CD14-positive monocyte (primary cell): ENCODE measurements at regions not wholly inside any gene's neighbourhood (a gene's known extent, or its start where the extent isn't known, plus 50 kb on each side); places are given as distances from the start of the nearest gene placed in this dataset.

Source experiments
- DNase-seq, 3 donors: peaks; one replicate each; pipeline ENCODE4 v3.0.0-alpha.2; 2011 to 2022
- H2AFZ ChIP-seq: 2 replicates; pipeline ENCODE4 v1.6.0; 2012; ENCODE audit warnings: mild to moderate bottlenecking, low read depth, low read length, inconsistent platforms; ENCODE audit not compliant: insufficient read depth, poor library complexity, severe bottlenecking
- H3K27ac ChIP-seq, 2 donors: 1 replicate in 1 of 2; 2 replicates in 1 of 2; pipeline ENCODE4 v1.5.1; 2012 to 2013; ENCODE audit warnings: low read length in 2 of 2, control low read depth in 1 of 2, inconsistent platforms in 1 of 2, low read depth in 1 of 2, mild to moderate bottlenecking in 1 of 2
- H3K27me3 ChIP-seq, 2 donors: one replicate each; pipeline versions ENCODE4 v1.6.0 to v1.6.1; 2011 to 2013; ENCODE audit warnings: low read length in 2 of 2; ENCODE audit not compliant: control insufficient read depth in 2 of 2, insufficient read depth in 2 of 2
- H3K36me3 ChIP-seq, 2 donors: replicated peaks in 1 of 2; 1 replicate in 1 of 2; 2 replicates in 1 of 2; pipeline versions ENCODE4 v1.5.1 to v1.6.1; 2012 to 2013; ENCODE audit warnings: low read length in 2 of 2, control low read depth in 1 of 2, inconsistent platforms in 1 of 2, mild to moderate bottlenecking in 1 of 2; ENCODE audit not compliant: insufficient read depth in 2 of 2, control insufficient read depth in 1 of 2
- H3K4me1 ChIP-seq, 2 donors: 1 replicate in 1 of 2; 2 replicates in 1 of 2; pipeline versions ENCODE4 v1.5.1 to v1.6.1; 2012 to 2013; ENCODE audit warnings: low read length in 2 of 2, control low read depth in 1 of 2, inconsistent platforms in 1 of 2, mild to moderate bottlenecking in 1 of 2, moderate library complexity in 1 of 2; ENCODE audit not compliant: insufficient read depth in 2 of 2, control insufficient read depth in 1 of 2
- H3K4me2 ChIP-seq: replicated peaks from 2 replicates; pipeline ENCODE3; 2012; ENCODE audit warnings: low read length, moderate library complexity, mild to moderate bottlenecking; ENCODE audit not compliant: poor library complexity, severe bottlenecking; ENCODE audit errors: extremely low read depth
- H3K4me3 ChIP-seq, 3 experiments: fragments of 200-600 bp in 1 of 3; sonication (generic) in 1 of 3; replicated peaks in 1 of 3; 1 replicate in 2 of 3; 2 replicates in 1 of 3; pipeline ENCODE4 v1.5.1; 2011 to 2013; ENCODE audit warnings: low read length in 3 of 3, mild to moderate bottlenecking in 3 of 3, control low read depth in 2 of 3, low read depth in 2 of 3, inconsistent platforms in 1 of 3, moderate library complexity in 1 of 3
- H3K79me2 ChIP-seq: 2 replicates; pipeline ENCODE4 v1.6.0; 2012; ENCODE audit warnings: mild to moderate bottlenecking, control low read depth, inconsistent platforms, low read length, moderate library complexity; ENCODE audit not compliant: insufficient read depth
- H3K9ac ChIP-seq: 2 replicates; pipeline ENCODE4 v1.6.0; 2017; ENCODE audit warnings: low read length, mild to moderate bottlenecking; ENCODE audit not compliant: insufficient read depth, poor library complexity, severe bottlenecking
- H3K9me3 ChIP-seq, 2 donors: replicated peaks in 1 of 2; 1 replicate in 1 of 2; 2 replicates in 1 of 2; pipeline versions ENCODE4 v1.5.1 to v1.6.1; 2012 to 2013; ENCODE audit warnings: low read length in 2 of 2, control low read depth in 1 of 2; ENCODE audit not compliant: control insufficient read depth in 1 of 2, insufficient read depth in 1 of 2
- H4K20me1 ChIP-seq: 2 replicates; pipeline ENCODE4 v1.6.0; 2012; ENCODE audit warnings: mild to moderate bottlenecking, low read length, control low read depth, moderate library complexity; ENCODE audit not compliant: insufficient read depth
- H3K27ac Mint-ChIP-seq, 7 donors: one replicate each; pipeline ENCODE4 v1.8.0; 2020; ENCODE audit warnings: mild to moderate bottlenecking in 7 of 7, mixed read lengths in 7 of 7, moderate library complexity in 6 of 7, inconsistent platforms in 2 of 7
- H3K27me3 Mint-ChIP-seq, 3 donors: one replicate each; pipeline ENCODE4 v1.8.0; 2021 to 2022; ENCODE audit warnings: low read depth in 3 of 3, mild to moderate bottlenecking in 3 of 3, mixed read lengths in 3 of 3, moderate library complexity in 3 of 3, inconsistent platforms in 1 of 3
- H3K36me3 Mint-ChIP-seq, 2 donors: one replicate each; pipeline ENCODE4 v1.8.0; 2020; ENCODE audit warnings: mixed read lengths in 2 of 2, inconsistent platforms in 1 of 2, mild to moderate bottlenecking in 1 of 2
- H3K4me1 Mint-ChIP-seq: one replicate; pipeline ENCODE4 v1.8.0; 2020; ENCODE audit warnings: mild to moderate bottlenecking, mixed read lengths
- H3K4me3 Mint-ChIP-seq, 2 donors: one replicate each; pipeline ENCODE4 v1.8.0; 2020; ENCODE audit warnings: mild to moderate bottlenecking in 2 of 2, mixed read lengths in 2 of 2, moderate library complexity in 1 of 2
- H3K9me3 Mint-ChIP-seq, 7 donors: one replicate each; pipeline ENCODE4 v1.8.0; 2020 to 2022; ENCODE audit warnings: mixed read lengths in 7 of 7, mild to moderate bottlenecking in 6 of 7, moderate library complexity in 6 of 7, inconsistent platforms in 2 of 7
- CTCF ChIP-seq: fragments of 200-600 bp; IDR thresholded peaks from one replicate; pipeline ENCODE4 v1.8.0; 2022; ENCODE audit warnings: antibody characterized with exemption, mild to moderate bottlenecking
- WGBS: methylation state at CpG from one replicate; pipeline ENCODE4 v1.1.5; 2013; ENCODE audit warnings: missing lambda C conversion rate; ENCODE audit not compliant: insufficient coverage; 5-methylcytosine and 5-hydroxymethylcytosine counted together
- intact Hi-C, 2 donors: fragments of 100-400 bp; cut with micrococcal nuclease; formaldehyde crosslinking; loops; one replicate each; pipeline versions ENCODE4 v1.15.0 to v1.15.1; 2023

- Histone ChIP-seq H3K4me1 (peaks cover 40 to 44% of the 10 kb centered on the region in 2 donors), H2AFZ (no peak overlapping the region), H3K27me3 (no peaks in the 10 kb centered on the region), H3K36me3 (no peaks in the 10 kb centered on the region), H4K20me1 (no peaks in the 10 kb centered on the region), H3K4me3 (no peak overlapping the region), H3K27ac (no peak overlapping the region), H3K79me2 (no peaks in the 10 kb centered on the region), H3K9me3 (no peaks in the 10 kb centered on the region), H3K9ac (no peak overlapping the region), H3K4me2 (no peak overlapping the region)
- Mint-ChIP-seq H3K36me3 (no peaks in the 10 kb centered on the region), H3K27me3 (no peaks in the 10 kb centered on the region), H3K9me3 (peaks cover 0 to 2% (median 0%) of the 10 kb centered on the region in 7 donors), H3K27ac (no peak overlapping the region), H3K4me1 (peaks cover 42% of the 10 kb centered on the region), H3K4me3 (no peak overlapping the region)
- TF ChIP-seq CTCF, result no peak
- no peak for DNase-seq
- WGBS, result no CpG with 5 or more reads among the region's 3 CpGs
- intact Hi-C loops, result loop anchor here in 1 of 2 donors (10.0 kb wide), 1 partner anchor 1643 kb away; no protein-coding TSS in a partner anchor
Measured at GRCh38 chr1:244962130-244962529, 97.8 kb upstream of the HNRNPU start.

- H3K36me3 ChIP-seq, result no peaks in the 10 kb centered on the region
- Mint-ChIP-seq H3K27ac (peak overlapping the region in 6 of 7 donors; percentile 5 to 79 (median 53)), H3K27me3 (peaks cover 0 to 2% (median 0%) of the 10 kb centered on the region in 3 donors), H3K4me3 (no peak overlapping the region), H3K9me3 (peaks cover 0 to 2% (median 0%) of the 10 kb centered on the region in 7 donors), H3K4me1 (peaks cover 43% of the 10 kb centered on the region), H3K36me3 (no peaks in the 10 kb centered on the region)
- no peak overlapping the region for H3K9ac ChIP-seq
- no peaks in the 10 kb centered on the region for H3K9me3 ChIP-seq
- intact Hi-C loops, result loop anchor here in 1 of 2 donors (10.0 kb wide), 1 partner anchor 1644 kb away; no protein-coding TSS in a partner anchor
- no peak for TF ChIP-seq CTCF
- H3K79me2 ChIP-seq, result no peaks in the 10 kb centered on the region
- H3K4me3 ChIP-seq, result no peak overlapping the region
- no peak overlapping the region for H3K27ac ChIP-seq
- H2AFZ ChIP-seq, result no peak overlapping the region
- H4K20me1 ChIP-seq, result no peaks in the 10 kb centered on the region
- WGBS, result no CpG with 5 or more reads among the region's 4 CpGs
- DNase-seq, result no peak
- peaks cover 38 to 43% of the 10 kb centered on the region in 2 donors for H3K4me1 ChIP-seq
- no peak overlapping the region for H3K4me2 ChIP-seq
- H3K27me3 ChIP-seq, result no peaks in the 10 kb centered on the region
Measured at GRCh38 chr1:244960904-244961303, 96.6 kb upstream of the HNRNPU start.
